ENCODE measurements at regions not wholly inside any gene's neighbourhood (a gene's known extent, or its start where the extent isn't known, plus 50 kb on each side); places are given as distances from the start of the nearest gene placed in this dataset.

DNA sequence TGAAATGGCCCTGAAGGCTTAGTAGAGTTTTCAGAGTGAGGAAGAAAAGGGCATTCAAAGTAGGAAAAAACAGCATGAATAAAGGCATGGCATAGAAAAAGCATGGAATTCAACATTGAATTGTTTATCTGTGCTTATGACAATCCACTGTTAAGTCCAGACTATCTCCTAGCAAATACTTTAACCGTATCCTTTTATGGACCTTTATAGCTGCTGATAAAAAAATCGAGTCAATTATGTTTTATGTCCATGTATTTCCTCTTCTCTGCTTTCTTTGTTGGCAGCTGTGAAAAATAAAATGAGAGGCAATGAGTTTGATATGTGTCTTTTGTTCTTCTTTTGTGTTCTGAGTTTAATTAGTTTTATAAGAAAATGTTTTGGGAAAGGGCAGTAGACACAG lies 70.4 kb downstream of the TDRD15 start:
- TF ChIP-seq, protein P1, sequence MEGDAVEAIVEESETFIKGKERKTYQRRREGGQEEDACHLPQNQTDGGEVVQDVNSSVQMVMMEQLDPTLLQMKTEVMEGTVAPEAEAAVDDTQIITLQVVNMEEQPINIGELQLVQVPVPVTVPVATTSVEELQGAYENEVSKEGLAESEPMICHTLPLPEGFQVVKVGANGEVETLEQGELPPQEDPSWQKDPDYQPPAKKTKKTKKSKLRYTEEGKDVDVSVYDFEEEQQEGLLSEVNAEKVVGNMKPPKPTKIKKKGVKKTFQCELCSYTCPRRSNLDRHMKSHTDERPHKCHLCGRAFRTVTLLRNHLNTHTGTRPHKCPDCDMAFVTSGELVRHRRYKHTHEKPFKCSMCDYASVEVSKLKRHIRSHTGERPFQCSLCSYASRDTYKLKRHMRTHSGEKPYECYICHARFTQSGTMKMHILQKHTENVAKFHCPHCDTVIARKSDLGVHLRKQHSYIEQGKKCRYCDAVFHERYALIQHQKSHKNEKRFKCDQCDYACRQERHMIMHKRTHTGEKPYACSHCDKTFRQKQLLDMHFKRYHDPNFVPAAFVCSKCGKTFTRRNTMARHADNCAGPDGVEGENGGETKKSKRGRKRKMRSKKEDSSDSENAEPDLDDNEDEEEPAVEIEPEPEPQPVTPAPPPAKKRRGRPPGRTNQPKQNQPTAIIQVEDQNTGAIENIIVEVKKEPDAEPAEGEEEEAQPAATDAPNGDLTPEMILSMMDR (conservative IDR thresholded peaks at IDR 0.05 in 1 of 2, IDR thresholded peaks at IDR 0.05 in 1 of 2; ENCODE audit: low read depth in 1 of 2, low read length in 2 of 2), result no peak
- TF ChIP-seq EZH2 (IDR thresholded peaks at IDR 0.05; ENCODE audit: low read length, missing control alignments), result no peak
